GM19193 (cell line): ENCODE measurements at regions not wholly inside any gene's neighbourhood (a gene's known extent, or its start where the extent isn't known, plus 50 kb on each side); places are given as distances from the start of the nearest gene placed in this dataset.

Experiments used
- POLR2A ChIP-seq: IDR thresholded peaks from 4 replicates; pipeline ENCODE4 v1.6.1; 2011; ENCODE audit not compliant: insufficient read depth, insufficient read length; ENCODE audit errors: extremely low read depth

DNA sequence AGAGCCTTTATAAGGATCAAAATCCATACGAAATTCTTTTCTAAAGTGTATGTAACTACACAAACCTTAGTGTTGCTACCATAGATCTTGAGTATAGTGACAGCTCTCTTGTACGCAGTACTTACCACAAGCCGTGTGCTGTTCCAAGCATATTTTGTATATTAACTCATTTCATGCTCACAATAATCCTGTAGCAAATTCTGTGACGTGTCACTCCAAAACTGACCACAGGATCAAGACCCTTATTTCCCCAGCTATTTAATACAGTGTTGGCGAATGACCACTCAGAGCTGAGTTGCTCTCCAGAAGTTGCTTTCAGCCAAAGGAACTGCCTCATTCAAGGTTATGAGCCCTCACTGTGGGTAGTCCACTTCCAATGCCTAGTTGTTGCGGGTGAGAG lies 169.8 kb downstream of the BTG1 start:
- no peak for TF ChIP-seq POLR2A

DNA sequence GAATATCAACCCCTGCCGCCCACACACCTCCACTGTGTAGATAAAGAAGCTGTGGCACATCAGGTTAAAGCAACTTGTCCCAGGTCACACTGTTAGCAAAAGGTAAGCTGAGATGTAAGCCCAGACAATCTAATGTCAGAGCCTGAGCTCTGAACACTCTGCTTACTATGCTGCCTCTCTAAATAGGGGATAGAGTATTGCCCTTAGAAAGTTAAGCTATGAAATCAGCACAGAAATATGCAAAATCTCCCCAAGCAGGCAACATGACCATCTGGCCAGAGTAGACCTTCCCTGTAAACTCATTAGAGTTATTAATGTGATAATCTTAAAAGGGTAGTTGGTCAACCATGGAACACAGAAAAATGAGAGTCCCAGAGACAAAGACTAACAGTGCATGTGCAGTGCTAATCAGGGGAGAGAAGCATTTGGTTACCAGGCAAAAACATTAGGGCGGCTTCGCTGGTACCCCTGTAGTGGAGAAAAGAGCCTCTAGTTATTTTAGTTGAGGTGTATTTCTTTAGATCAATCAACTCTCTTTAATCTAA lies 171.0 kb downstream of the BTG1 start:
- TF ChIP-seq POLR2A: no peak

DNA sequence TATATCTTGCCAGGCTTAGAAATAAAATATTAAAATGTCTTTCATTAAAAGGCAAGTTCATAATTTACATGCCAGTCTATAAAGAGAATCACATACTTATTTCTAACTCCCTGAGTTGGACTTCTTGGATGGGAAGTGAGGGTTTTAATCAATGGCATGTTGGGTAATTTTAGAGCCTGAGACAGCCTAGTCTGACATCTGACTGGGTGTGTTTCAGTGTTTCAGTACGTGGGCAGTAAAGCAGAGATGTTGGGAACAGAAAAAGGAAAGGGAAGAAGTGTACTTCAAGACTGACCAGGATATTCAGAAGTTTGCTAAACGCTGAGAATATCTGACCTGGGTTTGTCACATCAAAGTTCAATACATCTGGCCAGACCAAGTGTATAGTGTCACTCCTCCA lies 171.8 kb downstream of the BTG1 start:
- no peak for TF ChIP-seq POLR2A

DNA sequence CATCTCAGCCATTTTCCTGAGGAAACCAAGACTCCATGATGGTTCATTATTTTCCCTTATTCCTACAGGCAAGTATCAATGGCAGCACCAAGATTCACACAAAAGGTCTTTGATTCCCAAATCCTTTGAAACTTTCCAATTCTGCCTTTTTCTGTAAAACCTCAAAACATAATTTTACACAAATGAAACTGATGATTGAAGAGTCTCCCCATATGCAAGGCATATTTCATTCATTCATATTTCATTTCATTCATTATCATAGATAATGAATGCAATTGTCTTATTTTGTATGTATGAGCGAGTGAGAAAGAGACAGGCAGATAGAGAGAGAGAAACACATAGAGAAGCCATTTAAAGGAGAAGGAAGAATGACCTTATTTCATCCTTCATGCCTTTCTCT lies 172.8 kb downstream of the BTG1 start:
- TF ChIP-seq POLR2A: no peak

DNA sequence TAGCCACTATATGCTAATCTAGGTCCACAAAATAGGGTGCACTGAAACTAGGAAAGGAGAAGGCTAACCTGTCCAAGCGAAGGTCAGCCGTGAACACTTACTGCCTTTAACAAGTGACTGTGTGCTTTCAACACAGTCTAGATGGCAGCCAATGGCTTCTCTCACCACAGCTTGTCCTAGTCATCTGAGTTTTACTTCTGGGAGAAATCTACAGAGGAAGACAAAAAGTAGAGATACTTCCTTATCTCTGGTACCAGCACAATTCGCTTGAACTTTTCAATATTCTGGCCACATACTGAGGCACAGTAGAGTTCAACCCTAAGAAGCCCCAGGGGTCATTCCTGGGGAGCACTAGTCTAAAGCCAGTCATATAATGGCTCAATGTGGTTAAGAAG lies 176.9 kb downstream of the BTG1 start:
- TF ChIP-seq POLR2A: no peak

DNA sequence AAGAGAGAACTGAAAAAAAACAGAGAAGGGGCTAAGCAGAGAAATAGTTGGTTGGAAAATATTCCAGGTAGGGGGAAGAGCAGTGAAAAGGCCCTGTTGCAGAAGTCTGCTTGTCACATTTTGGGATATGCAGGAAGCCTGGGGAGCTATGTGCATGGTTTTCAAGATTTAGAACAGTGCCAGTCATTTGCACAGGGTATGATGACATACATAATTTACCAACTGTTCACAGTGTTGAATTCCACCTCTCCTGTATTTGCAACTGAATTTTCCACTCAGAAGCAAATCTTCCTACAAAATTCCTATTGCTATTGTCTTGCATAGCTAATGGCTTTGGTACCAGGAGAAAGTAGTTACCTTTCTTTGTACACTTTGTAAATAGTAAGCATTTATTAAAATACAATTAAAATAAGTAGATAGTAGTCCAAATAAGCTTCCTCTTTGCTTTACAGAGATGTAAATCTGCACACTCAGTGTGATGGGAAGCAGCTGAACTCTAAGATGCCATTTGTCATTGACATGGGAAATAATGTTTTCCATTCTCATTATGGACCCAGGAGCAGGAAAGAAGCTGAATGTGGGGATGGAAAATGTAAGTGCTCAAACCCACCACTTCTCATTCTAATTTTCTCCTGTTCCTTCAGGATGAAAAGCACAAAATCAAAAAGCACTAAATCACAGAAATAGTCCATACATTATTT lies 177.4 kb downstream of the BTG1 start:
- no peak for TF ChIP-seq POLR2A

DNA sequence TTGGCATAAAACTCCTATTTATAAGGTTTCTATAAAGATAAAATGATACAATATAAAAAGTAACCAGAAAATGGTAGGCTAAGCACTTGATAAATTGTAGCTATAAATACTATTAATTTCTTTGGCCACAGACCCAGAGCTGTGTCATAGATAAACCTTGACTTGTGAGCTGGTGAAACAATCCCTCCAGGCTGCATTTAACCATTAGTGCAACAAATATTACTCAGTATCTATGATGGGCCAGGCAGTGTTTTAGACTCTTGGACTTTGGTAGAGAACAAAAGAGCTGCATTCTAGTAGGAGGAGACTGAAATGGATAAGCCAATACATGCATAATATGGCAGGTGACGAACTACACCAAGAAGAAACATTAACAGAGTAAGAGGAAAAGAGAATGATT lies 178.1 kb downstream of the BTG1 start:
- no peak for TF ChIP-seq POLR2A

DNA sequence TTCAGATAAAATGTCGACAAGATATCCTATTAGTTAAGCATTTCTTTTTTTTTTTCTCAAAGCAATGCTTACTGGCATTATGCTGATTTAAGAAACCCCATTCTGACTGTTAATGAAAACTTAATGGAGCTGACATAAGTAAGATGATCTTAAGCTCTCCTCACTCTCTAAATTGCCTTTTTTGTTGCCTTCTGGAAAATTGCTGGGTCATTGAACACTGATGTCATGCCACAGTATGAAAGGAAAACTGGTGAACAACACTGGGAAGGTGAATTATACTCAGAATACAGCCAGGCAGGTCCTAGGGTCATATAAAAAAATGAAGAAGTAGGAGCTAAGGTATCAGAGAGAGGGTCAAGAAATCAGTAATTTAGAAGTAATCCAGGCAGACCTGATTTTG lies 179.9 kb downstream of the BTG1 start:
- TF ChIP-seq POLR2A: no peak

DNA sequence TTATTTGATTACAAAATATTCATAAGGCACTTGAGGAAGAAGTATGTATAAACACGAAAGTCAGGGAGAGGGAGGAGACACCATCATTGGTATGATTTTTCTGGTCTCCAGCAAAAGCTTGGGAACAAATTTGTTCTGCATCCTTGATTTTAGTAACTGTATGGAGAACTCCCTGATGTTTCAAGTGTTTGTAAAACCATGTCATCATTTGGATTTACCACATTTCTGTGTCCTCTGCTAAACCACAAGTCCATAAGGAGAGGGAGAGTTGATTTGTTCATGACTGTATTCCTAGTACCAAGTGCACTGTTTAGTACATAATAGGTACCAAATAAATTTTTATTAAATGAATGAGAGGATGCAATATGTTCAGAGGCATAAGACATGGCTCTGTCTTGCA lies 181.1 kb downstream of the BTG1 start:
- TF ChIP-seq POLR2A: no peak

DNA sequence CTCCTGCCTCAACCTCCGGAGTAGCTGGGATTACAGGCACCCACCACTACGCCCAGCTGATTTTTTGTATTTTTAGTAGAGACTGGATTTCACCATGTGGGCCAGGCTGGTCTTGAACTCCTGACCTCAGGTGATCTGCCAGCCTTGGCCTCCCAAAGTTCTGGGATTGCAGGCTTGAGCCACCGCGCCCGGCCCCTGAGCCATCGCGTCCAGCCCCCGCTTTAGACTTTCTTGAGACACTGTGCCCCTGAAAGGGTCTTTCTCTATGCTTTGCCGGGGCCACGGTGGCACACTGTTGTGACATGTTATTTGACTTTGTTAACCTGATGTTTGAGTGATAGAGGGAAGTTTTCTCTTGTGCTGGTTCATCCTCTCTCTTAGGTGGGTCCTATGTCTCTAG lies 186.4 kb downstream of the BTG1 start:
- no peak for TF ChIP-seq POLR2A

DNA sequence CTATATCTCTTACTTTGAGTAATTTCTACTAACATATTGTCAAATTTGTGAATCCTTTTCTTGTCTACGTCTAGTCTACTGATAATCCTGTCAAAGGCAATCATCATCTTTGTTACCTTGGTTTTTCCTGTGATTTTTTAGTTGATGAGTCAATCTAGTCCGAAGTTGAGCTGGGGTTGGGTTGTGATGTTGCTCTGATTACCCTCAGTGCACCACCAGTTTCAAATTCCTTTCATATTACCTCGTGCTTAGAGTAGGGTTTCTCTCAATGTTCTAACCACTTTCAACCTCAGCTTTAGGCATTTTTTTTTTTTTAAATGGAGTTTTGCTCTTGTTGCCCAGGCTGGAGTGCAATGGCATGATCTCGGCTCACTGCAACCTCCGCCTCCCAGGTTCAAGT lies 186.8 kb downstream of the BTG1 start:
- no peak for TF ChIP-seq POLR2A

DNA sequence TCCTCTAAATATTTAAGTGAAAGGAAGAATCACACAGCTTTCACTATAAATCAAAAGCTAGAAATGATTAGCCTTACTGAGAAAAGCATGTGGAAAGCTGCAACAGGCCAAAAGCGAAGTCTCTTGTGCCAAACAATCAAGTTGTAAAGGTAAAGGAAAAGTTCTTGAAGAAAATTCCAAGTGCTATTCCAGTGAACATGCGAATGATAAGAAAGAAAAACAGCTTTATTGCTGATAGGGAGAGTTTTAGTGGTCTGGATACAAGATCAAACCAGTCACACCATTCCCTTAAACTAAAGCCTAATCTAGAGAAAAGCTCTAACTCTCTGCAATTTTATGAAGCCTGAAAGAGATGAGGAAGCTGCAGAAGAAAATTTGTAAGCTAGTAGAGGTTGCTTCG lies 190.9 kb downstream of the BTG1 start:
- no peak for TF ChIP-seq POLR2A

DNA sequence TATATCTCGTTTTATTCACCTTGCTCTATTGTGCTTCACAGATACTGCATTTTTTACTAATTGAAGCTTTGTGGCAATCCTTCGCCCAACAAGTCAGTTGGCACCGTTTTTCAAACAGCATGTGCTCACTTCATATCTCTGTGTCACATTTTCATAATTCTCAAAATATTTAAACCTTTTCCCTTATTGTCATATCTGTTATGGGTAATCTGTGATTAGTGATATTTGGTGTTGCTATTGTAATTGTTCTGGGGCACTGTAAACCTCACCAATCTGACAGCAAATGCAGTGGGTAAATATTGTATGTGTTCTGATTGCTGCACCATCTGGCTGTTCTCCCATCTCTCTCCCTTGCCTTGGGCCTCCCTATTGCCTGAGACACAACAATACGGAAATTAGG lies 191.3 kb downstream of the BTG1 start:
- no peak for TF ChIP-seq POLR2A

DNA sequence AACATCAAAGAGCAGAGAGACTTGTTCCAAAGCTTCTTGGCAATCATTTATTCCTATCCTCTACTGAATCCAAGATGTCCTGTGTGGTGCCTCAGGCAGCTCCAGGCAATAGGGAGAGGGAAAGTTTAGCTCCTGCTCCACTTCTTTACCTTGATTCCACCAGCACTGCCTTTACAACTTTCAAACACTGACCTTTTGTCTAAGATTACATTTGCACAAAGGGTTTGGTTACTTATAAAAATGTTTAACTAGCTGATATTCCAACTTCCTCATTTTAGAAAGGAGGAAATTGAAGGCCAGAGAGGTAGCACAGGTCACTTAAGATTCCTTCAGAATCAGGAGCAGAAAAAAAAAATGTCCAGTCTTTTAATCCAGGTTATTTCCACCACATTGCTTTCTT lies 192.7 kb downstream of the BTG1 start:
- no peak for TF ChIP-seq POLR2A

DNA sequence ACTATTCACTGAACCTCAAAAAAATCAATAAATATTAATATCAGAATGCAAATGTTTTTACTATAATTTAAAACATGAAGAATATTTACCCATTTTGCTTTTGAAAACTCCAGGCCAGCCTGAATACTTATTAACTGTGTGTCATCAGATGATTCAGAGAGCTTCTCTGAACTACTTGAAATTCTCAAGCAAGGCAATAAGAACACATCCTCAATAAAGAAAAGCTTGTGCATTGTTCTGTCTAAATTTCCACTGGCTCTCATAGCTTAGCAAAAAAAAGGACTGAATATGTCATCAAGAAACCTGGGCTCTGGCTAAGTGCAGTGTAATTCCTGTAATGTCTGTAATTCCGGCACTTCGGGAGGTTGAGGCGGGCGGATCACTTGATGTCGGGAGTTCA lies 194.1 kb downstream of the BTG1 start:
- TF ChIP-seq POLR2A: no peak

DNA sequence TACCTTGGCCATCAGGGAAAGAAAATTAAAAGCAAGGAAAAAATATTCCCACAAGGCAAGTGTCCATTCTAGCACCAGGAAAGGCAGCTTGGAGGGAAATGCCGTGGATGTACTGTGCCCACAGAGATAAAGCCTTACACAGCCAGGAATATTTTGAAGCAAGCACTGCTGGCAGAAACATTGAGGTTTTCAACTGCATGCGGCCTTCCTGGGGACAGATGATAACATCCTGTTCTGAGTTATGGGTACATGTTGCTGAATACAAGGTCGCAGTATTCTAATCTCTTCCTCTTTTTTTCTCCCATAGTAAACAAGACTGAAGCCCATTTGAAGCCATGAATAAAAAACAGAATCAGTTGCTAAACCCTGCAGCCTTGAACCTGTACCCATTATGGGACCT lies 197.1 kb downstream of the BTG1 start:
- TF ChIP-seq POLR2A: no peak

DNA sequence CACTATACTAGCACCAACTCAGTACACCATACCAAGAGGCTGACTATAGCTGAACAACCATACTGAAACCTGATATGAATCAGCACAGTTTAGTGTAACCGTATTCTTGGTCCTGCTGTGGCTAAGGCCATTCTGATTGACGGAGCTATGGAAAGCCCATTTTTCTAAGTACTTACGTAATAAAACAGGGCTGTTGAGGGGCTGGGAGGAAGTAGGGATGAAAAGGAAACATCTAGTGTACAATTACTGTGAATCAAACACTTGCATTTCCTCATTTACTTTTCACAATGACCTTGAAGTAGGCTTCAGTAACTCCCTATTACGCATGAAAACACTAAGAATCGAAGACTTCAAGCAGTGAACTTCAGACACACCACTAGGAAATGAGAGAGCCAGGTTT lies 198.2 kb downstream of the BTG1 start:
- no peak for TF ChIP-seq POLR2A

DNA sequence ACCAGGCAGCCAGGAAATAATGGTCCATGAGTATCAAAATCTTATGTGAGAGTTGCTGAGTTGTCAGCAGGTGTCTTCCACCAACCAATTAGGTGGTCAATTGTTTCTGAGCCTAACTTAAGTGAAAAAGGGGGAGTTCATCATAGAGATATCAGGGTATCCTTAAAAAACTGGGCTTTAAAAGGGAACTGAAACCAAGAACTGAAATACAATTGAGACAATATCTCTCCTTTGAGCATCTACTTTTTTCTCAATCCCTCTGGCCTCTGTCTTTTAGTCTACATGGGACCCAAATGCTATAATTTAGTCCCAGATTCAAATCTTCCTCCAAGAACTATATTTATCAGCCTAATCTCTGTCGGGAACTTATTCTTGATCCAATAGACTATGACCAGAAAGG lies 201.0 kb downstream of the BTG1 start:
- TF ChIP-seq POLR2A: no peak
